Caco-2 (cell line): ENCODE measurements at regions not wholly inside any gene's neighbourhood (a gene's known extent, or its start where the extent isn't known, plus 50 kb on each side); places are given as distances from the start of the nearest gene placed in this dataset.

Experiments used
- BruUV-seq: library from RNA; stranded (reverse); fragments of 400-500 nt; replicated peaks from 2 replicates; lab custom pipeline; 2021; lab: Mats Ljungman, UMichigan
- CTCF ChIA-PET: fragments of 300-600 bp; sonication (Branson Sonifier 250); formaldehyde crosslinking; loops from one replicate; lab custom pipeline; 2022; ENCODE audit warnings: antibody characterized with exemption; lab: Charles Lee
- POLR2A ChIA-PET: fragments of 300-600 bp; sonication (Branson Sonifier 250); formaldehyde crosslinking; loops from one replicate; lab custom pipeline; 2022; ENCODE audit warnings: antibody characterized with exemption; lab: Charles Lee
- DNase-seq, 2 experiments: peaks; one replicate each; pipeline versions ENCODE4 v3.0.0 to v3.0.0-alpha.2; 2020 to 2022
- H3K27me3 ChIP-seq: replicated peaks from 2 replicates; pipeline ENCODE4 v1.6.0; 2011; ENCODE audit warnings: low read length; ENCODE audit not compliant: control insufficient read depth, insufficient read depth
- H3K36me3 ChIP-seq: 2 replicates; pipeline ENCODE4 v1.5.1; 2011; ENCODE audit warnings: low read length; ENCODE audit not compliant: control insufficient read depth, insufficient read depth
- H3K4me1 ChIP-seq: fragments of 250-450 bp; sonication (Bioruptor Pico); 2 replicates; pipeline ENCODE4 v1.5.1; 2020; ENCODE audit warnings: mild to moderate bottlenecking
- H3K4me3 ChIP-seq: 2 replicates; pipeline ENCODE4 v1.5.1; 2011; ENCODE audit warnings: low read depth, mild to moderate bottlenecking, control low read depth, low read length
- H3K9me3 ChIP-seq: fragments of 250-450 bp; sonication (Bioruptor Pico); 2 replicates; pipeline ENCODE4 v1.5.1; 2020; ENCODE audit warnings: mild to moderate bottlenecking, moderate library complexity
- H3K27ac Mint-ChIP-seq: one replicate; pipeline ENCODE4 v1.8.0; 2022; ENCODE audit warnings: mixed read lengths; ENCODE audit not compliant: unreplicated experiment
- H3K27me3 Mint-ChIP-seq: one replicate; pipeline ENCODE4 v1.8.0; 2022; ENCODE audit warnings: mixed read lengths; ENCODE audit not compliant: insufficient read depth, unreplicated experiment
- H3K36me3 Mint-ChIP-seq: one replicate; pipeline ENCODE4 v1.8.0; 2022; ENCODE audit warnings: mild to moderate bottlenecking, mixed read lengths; ENCODE audit not compliant: insufficient read depth, unreplicated experiment
- H3K4me1 Mint-ChIP-seq: one replicate; pipeline ENCODE4 v1.8.0; 2022; ENCODE audit warnings: low read depth, mixed read lengths; ENCODE audit not compliant: unreplicated experiment
- H3K4me3 Mint-ChIP-seq: one replicate; pipeline ENCODE4 v1.8.0; 2022; ENCODE audit warnings: mild to moderate bottlenecking, moderate library complexity, mixed read lengths; ENCODE audit not compliant: unreplicated experiment
- H3K9me3 Mint-ChIP-seq: one replicate; pipeline ENCODE4 v1.8.0; 2022; ENCODE audit warnings: mixed read lengths; ENCODE audit not compliant: unreplicated experiment
- intact Hi-C: fragments of 100-400 bp; cut with micrococcal nuclease; formaldehyde crosslinking; loops from one replicate; pipeline ENCODE4 v1.10.0; 2022; ENCODE audit not compliant: unreplicated experiment
- TF ChIP-seq, protein P1 (sequence below), 2 experiments: fragments of 200-600 bp in 1 of 2; IDR thresholded peaks; 1 replicate in 1 of 2; 2 replicates in 1 of 2; pipeline versions ENCODE4 v1.5.1 to v1.8.0; 2011 to 2022; ENCODE audit warnings: antibody characterized with exemption in 1 of 2, control low read depth in 1 of 2, inconsistent platforms in 1 of 2, low read depth in 1 of 2, low read length in 1 of 2, mild to moderate bottlenecking in 1 of 2, moderate library complexity in 1 of 2; ENCODE audit not compliant: insufficient read depth in 1 of 2, severe bottlenecking in 1 of 2, unreplicated experiment in 1 of 2

DNA sequence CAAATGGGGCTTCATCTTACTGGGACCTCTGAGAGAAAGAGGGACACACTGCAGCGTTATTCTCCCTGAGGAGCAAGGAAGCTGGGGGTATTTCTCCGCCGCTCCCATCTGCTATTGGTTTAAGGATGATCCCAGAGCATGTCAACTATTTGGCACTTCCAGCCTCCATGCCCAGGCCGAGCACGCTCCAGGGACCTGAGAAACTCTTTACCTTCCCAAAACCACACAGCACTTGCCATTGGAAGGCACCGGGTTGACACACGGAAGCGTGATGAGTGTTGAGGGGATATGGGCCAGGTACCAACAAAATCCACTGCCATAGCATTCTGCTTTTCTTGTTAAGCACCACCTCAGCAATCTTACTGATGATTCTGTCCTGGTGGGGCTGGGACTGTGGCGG, 92.4 kb upstream of the SLC24A3 start:
- no TSS peak for BruUV-seq
- Mint-ChIP-seq H3K4me1 (no peaks in the 10 kb centered on the region), H3K36me3 (no peaks in the 10 kb centered on the region), H3K27ac (no peak overlapping the region), H3K4me3 (no peak overlapping the region), H3K27me3 (no peaks in the 10 kb centered on the region), H3K9me3 (no peaks in the 10 kb centered on the region)
- H3K4me1 ChIP-seq: no peaks in the 10 kb centered on the region
- H3K4me3 ChIP-seq: no peak overlapping the region
- ChIA-PET CTCF (no interaction called here), POLR2A (no interaction called here)
- intact Hi-C loops: no loop called here
- no peak for DNase-seq
- H3K9me3 ChIP-seq: no peaks in the 10 kb centered on the region
- no peaks in the 10 kb centered on the region for H3K27me3 ChIP-seq
- H3K36me3 ChIP-seq: no peaks in the 10 kb centered on the region
- TF ChIP-seq, protein P1, sequence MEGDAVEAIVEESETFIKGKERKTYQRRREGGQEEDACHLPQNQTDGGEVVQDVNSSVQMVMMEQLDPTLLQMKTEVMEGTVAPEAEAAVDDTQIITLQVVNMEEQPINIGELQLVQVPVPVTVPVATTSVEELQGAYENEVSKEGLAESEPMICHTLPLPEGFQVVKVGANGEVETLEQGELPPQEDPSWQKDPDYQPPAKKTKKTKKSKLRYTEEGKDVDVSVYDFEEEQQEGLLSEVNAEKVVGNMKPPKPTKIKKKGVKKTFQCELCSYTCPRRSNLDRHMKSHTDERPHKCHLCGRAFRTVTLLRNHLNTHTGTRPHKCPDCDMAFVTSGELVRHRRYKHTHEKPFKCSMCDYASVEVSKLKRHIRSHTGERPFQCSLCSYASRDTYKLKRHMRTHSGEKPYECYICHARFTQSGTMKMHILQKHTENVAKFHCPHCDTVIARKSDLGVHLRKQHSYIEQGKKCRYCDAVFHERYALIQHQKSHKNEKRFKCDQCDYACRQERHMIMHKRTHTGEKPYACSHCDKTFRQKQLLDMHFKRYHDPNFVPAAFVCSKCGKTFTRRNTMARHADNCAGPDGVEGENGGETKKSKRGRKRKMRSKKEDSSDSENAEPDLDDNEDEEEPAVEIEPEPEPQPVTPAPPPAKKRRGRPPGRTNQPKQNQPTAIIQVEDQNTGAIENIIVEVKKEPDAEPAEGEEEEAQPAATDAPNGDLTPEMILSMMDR (IDR thresholded peaks at IDR 0.05; ENCODE audit: insufficient read depth in 1 of 2, low read depth in 1 of 2, low read length in 1 of 2, severe bottlenecking in 1 of 2, unreplicated experiment in 1 of 2): no peak

DNA sequence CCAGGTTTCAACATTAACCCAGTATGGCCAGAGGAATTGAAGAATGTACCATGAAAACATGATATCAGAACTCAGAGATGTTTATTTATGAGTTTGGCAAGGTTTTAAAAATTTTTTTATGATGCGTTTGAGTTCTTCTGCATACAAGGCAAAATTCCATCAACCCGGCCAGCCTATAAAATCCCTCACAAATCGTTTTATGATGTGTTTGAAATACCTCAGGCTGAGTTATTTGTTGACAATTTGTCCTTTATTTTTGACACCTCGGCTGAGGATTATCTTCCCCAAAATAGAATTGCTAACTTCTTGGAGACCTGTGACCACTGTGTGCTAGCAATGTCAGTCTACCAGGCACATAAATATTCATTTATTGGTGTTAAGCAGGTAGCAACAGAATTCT, 91.9 kb upstream of the SLC24A3 start:
- H3K4me1 Mint-ChIP-seq: no peaks in the 10 kb centered on the region
- H3K27ac Mint-ChIP-seq: no peak overlapping the region
- H3K4me3 ChIP-seq: no peak overlapping the region
- no TSS peak for BruUV-seq
- no peak overlapping the region for H3K4me3 Mint-ChIP-seq
- intact Hi-C loops: no loop called here
- TF ChIP-seq, protein P1 (IDR thresholded peaks at IDR 0.05; ENCODE audit: insufficient read depth in 1 of 2, low read depth in 1 of 2, low read length in 1 of 2, severe bottlenecking in 1 of 2, unreplicated experiment in 1 of 2): no peak
- no peaks in the 10 kb centered on the region for H3K9me3 ChIP-seq
- H3K27me3 Mint-ChIP-seq: no peaks in the 10 kb centered on the region
- no peaks in the 10 kb centered on the region for H3K36me3 Mint-ChIP-seq
- ChIA-PET CTCF (no interaction called here), POLR2A (no interaction called here)
- no peaks in the 10 kb centered on the region for H3K9me3 Mint-ChIP-seq
- no peak for DNase-seq
- no peaks in the 10 kb centered on the region for H3K4me1 ChIP-seq
- no peaks in the 10 kb centered on the region for H3K36me3 ChIP-seq
- no peaks in the 10 kb centered on the region for H3K27me3 ChIP-seq

DNA sequence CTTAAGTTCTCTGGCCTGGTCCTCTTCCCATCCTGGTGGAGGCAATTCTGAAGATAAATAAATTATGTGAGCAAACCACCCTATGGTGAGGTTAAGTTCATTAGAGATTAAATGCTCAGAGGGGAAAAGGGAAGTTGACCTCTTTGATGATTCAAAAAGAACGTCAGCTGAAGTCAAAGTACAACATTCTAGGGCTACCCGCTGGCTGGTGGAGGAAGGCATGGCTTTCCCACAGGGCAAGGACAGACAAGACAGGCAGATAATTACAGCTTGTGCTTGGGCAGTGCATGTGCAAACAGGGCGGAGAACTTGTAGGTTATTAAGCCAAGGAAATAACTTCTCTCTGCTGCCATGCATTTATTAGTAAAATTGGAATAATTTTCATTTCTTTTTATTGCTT, 91.0 kb upstream of the SLC24A3 start:
- no peak overlapping the region for H3K27ac Mint-ChIP-seq
- no peaks in the 10 kb centered on the region for H3K4me1 Mint-ChIP-seq
- H3K27me3 Mint-ChIP-seq: peaks cover under 1% of the 10 kb centered on the region
- Histone ChIP-seq H3K9me3 (no peaks in the 10 kb centered on the region), H3K27me3 (no peaks in the 10 kb centered on the region), H3K4me1 (no peaks in the 10 kb centered on the region), H3K4me3 (no peak overlapping the region), H3K36me3 (no peaks in the 10 kb centered on the region)
- no peaks in the 10 kb centered on the region for H3K9me3 Mint-ChIP-seq
- no peaks in the 10 kb centered on the region for H3K36me3 Mint-ChIP-seq
- H3K4me3 Mint-ChIP-seq: no peak overlapping the region
- no TSS peak for BruUV-seq
- TF ChIP-seq, protein P1 (IDR thresholded peaks at IDR 0.05; ENCODE audit: insufficient read depth in 1 of 2, low read depth in 1 of 2, low read length in 1 of 2, severe bottlenecking in 1 of 2, unreplicated experiment in 1 of 2): no peak
- ChIA-PET POLR2A (interaction anchor here (0.5 kb wide), 1 partner anchor 63 kb away, joined by 3 read pairs; no protein-coding TSS in a partner anchor), CTCF (no interaction called here)
- intact Hi-C loops: no loop called here
- DNase-seq: no peak
